ENCODE measurements at regions not wholly inside any gene's neighbourhood (a gene's known extent, or its start where the extent isn't known, plus 50 kb on each side); places are given as distances from the start of the nearest gene placed in this dataset.

DNA sequence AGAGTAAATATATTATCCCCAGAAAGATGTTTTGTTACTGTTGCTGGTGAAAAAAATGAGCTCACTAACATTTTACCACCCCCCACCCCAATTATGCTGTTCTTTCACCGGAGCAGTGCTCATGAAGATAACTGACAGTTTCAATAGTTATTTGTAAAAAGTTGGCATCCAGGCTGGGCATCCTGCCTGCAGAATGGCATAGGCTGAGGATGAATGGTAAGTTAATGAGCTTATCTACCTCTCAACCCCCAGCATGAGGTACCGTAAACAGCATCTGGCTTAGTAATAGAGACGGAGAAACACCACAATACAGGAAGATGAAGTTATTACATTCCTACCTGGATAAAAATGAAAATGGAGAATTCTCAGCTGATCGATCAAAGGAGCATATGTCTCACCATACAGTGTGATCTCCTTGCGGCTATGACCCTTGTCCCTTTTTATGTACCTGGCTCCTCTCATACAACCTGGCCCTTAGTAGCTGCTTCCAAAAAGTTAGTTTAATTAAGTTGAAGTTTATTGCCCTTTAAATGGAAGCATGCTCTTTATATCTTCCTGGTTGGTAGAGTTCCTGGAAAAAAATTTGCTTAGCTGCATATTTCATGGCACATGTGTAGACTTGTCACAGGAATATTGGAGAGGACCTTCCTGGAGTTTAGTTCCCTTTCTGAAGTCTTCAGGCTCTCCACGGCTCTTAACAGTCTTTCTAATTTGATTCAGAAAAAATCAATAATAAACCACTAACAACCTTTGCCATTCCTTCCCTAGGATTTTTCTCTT lies 61.2 kb upstream of the MPHOSPH6 start:
- H3K4me3 ChIP-seq (ENCODE audit: low read depth, poor library complexity, severe bottlenecking): no peak overlapping the region
- no peak for DNase-seq (ENCODE audit: low spot score in 2 of 2)
- WGBS, 2 donors: 51 to 53% methylated on average over 6 of the region's 6 CpGs
- intact Hi-C loops (cut with DNase I; ENCODE audit: low total_unique reads): loop anchor here (5.0 to 10.0 kb wide), 2 partner anchors 196 to 339 kb away; partner anchors contain the start of gene HSD17B2
- TF ChIP-seq, protein P1, sequence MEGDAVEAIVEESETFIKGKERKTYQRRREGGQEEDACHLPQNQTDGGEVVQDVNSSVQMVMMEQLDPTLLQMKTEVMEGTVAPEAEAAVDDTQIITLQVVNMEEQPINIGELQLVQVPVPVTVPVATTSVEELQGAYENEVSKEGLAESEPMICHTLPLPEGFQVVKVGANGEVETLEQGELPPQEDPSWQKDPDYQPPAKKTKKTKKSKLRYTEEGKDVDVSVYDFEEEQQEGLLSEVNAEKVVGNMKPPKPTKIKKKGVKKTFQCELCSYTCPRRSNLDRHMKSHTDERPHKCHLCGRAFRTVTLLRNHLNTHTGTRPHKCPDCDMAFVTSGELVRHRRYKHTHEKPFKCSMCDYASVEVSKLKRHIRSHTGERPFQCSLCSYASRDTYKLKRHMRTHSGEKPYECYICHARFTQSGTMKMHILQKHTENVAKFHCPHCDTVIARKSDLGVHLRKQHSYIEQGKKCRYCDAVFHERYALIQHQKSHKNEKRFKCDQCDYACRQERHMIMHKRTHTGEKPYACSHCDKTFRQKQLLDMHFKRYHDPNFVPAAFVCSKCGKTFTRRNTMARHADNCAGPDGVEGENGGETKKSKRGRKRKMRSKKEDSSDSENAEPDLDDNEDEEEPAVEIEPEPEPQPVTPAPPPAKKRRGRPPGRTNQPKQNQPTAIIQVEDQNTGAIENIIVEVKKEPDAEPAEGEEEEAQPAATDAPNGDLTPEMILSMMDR (IDR thresholded peaks at IDR 0.05): no peak
- TF ChIP-seq POLR2A (IDR thresholded peaks at IDR 0.05): no peak

DNA sequence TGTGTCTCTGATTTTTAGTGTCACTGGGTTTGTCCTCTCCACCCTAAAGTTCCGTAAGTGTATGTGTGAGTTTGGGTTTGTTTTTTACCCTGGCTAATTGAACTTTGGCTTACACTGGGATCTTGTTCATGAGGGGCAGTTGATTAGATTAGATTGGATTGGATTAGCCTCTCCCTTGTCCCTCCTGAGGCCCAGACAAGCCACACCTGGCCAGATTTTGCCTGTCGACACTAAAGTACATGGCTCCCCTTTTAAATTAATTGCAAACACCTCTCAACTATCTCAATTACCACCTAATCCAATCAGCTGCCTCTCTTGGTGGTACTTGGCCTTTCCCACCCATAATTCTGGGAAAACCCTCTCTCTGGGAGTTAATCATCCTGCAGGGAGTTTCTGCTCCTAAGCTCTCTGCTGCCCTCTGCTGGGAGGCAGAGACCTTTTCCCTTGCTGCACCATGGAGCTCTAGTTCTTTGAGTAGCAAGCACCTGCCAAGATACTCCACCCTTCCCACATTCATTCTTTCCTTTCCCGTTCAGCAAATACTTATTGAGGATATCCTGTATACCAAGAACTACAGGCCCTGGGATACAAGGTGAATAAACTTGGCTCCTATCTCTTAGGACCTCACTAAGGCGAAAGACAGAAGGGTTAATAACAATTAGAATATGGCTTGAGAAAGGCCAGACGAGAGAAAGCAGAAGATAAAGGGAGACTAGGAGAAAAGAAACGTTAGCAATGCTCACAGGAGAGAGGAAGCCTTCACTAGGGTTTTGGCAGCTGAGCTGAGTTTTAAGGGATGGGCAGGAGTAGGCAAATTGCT lies 60.0 kb upstream of the MPHOSPH6 start:
- 42 to 43% methylated on average over 6 of the region's 6 CpGs for whole genome bisulfite sequencing, 2 donors
- peak; percentile 62 to 91 for DNase-seq (ENCODE audit: low spot score in 2 of 2)
- no peak overlapping the region for H3K4me3 ChIP-seq (ENCODE audit: low read depth, poor library complexity, severe bottlenecking)
- no peak for TF ChIP-seq POLR2A (IDR thresholded peaks at IDR 0.05)
- TF ChIP-seq, protein P1 (IDR thresholded peaks at IDR 0.05): peak in 1 of 3 donors; percentile 71
- intact Hi-C loops (cut with DNase I; ENCODE audit: low total_unique reads): loop anchor here (5.0 to 10.0 kb wide), 2 partner anchors 195 to 338 kb away; partner anchors contain the start of gene HSD17B2

DNA sequence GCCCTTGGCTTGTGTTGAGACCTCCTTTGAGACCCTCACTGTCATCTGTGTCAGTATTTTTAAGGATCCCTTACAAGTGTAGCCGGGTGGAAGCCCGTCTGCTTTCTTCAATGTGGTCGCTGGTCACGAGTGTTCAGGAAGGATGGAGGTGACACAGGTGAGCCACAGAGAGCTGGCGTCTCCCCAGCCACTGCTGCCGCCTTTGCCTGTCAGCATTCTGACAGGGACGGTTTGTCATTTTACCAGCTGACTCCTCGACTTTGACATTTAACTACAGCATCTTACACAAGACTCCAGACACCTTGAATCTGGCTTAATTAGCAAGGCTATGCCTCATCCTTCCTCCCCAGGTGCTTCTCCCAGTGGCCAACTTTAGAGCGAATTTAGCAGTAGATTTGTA lies 56.3 kb upstream of the MPHOSPH6 start:
- TF ChIP-seq, protein P1 (IDR thresholded peaks at IDR 0.05): no peak
- TF ChIP-seq POLR2A (IDR thresholded peaks at IDR 0.05): no peak
- no peak for DNase-seq (ENCODE audit: low spot score in 2 of 2)
- intact Hi-C loops (cut with DNase I; ENCODE audit: low total_unique reads): no loop called here
- WGBS, 2 donors: 65 to 70% methylated on average over 9 of the region's 9 CpGs
- no peak overlapping the region for H3K4me3 ChIP-seq (ENCODE audit: low read depth, poor library complexity, severe bottlenecking)

DNA sequence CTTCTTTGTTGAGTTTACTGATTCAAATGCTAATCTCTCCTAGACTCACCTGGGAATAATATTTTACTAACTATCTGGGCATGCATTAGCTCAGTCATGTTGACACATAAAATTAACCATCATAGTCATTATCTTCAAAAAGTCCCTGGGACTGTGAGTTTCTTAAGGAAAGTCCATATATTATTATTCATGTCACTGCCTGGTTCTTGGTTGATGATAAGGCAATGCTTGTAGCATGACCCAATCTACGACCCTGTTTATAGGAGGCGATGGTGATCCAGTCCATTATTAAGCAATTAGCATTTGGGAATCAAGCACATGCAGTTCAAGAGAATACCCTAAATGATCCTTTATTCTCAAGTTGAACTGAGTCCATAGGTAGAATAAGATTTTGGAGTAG lies 54.8 kb upstream of the MPHOSPH6 start:
- WGBS, 2 donors: 89 to 94% methylated on average over 2 of the region's 2 CpGs
- DNase-seq (ENCODE audit: low spot score in 2 of 2): no peak
- no peak overlapping the region for H3K4me3 ChIP-seq (ENCODE audit: low read depth, poor library complexity, severe bottlenecking)
- TF ChIP-seq, protein P1 (IDR thresholded peaks at IDR 0.05): no peak
- no peak for TF ChIP-seq POLR2A (IDR thresholded peaks at IDR 0.05)
- intact Hi-C loops (cut with DNase I; ENCODE audit: low total_unique reads): no loop called here

DNA sequence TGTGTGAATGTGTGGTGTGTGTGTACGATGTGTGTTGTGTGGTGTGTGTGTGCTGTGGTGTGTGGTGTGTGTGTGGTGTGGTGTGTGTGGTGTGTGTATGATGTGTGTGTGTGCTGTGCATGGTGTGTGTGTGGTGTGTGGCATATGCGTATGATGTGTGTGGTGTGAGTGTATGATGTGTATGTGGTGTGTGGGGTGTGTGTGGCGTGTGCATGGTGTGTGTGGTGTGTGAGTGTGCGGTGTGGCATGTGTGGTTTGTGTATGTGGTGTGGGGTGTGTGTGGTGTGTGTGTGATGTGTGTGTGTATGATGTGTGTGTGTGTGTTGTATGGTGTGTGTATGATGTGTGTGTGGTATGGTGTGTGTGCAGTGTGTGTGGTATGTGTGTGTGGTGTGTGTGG lies 50.5 kb upstream of the MPHOSPH6 start:
- no peak overlapping the region for H3K4me3 ChIP-seq (ENCODE audit: low read depth, poor library complexity, severe bottlenecking)
- 95% methylated on average over 4 of the region's 4 CpGs for WGBS, 2 donors
- TF ChIP-seq, protein P1 (IDR thresholded peaks at IDR 0.05): peak in 1 of 3 donors; percentile 41
- TF ChIP-seq POLR2A (IDR thresholded peaks at IDR 0.05): no peak
- intact Hi-C loops (cut with DNase I; ENCODE audit: low total_unique reads): no loop called here
- no peak for DNase-seq (ENCODE audit: low spot score in 2 of 2)

Data from lower leg skin (tissue), 4 donors.